ENCODE measurements at regions not wholly inside any gene's neighbourhood (a gene's known extent, or its start where the extent isn't known, plus 50 kb on each side); places are given as distances from the start of the nearest gene placed in this dataset.

DNA sequence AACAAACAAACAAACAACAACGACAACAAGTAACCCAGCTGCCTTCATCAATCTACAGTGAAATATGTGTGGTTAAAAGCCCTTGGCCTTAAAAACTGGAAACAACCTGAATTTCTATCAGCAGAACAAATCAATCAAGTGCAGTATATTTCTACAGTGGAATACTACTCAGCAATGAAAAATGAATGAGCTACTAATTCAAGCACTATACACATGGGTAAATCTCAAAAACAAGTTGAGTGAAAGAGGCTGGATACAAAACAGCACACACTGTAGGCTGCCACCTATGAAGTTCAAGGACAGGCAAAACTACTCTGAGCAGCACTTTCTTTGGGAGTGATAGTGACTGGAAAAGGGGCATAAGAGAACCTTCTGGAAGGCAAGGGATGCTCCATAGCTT is 395.5 kb upstream of the PROK2 start:
- TF ChIP-seq, protein P1, sequence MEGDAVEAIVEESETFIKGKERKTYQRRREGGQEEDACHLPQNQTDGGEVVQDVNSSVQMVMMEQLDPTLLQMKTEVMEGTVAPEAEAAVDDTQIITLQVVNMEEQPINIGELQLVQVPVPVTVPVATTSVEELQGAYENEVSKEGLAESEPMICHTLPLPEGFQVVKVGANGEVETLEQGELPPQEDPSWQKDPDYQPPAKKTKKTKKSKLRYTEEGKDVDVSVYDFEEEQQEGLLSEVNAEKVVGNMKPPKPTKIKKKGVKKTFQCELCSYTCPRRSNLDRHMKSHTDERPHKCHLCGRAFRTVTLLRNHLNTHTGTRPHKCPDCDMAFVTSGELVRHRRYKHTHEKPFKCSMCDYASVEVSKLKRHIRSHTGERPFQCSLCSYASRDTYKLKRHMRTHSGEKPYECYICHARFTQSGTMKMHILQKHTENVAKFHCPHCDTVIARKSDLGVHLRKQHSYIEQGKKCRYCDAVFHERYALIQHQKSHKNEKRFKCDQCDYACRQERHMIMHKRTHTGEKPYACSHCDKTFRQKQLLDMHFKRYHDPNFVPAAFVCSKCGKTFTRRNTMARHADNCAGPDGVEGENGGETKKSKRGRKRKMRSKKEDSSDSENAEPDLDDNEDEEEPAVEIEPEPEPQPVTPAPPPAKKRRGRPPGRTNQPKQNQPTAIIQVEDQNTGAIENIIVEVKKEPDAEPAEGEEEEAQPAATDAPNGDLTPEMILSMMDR (IDR thresholded peaks at IDR 0.05; ENCODE audit: low read depth, low read length) = no peak
- TF ChIP-seq, protein P2, sequence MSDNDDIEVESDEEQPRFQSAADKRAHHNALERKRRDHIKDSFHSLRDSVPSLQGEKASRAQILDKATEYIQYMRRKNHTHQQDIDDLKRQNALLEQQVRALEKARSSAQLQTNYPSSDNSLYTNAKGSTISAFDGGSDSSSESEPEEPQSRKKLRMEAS (IDR thresholded peaks at IDR 0.05; ENCODE audit: low read depth, low read length) = no peak
- no peak for TF ChIP-seq POLR2A (IDR thresholded peaks at IDR 0.05; ENCODE audit: extremely low read depth, insufficient read length)
